Stomach (tissue), 4 donors: ENCODE measurements at regions not wholly inside any gene's neighbourhood (a gene's known extent, or its start where the extent isn't known, plus 50 kb on each side); places are given as distances from the start of the nearest gene placed in this dataset.

Source experiments
- CTCF ChIP-seq, 7 experiments: fragments of 450-650 bp in 4 of 7; fragments of 200-600 bp in 3 of 7; sonication (generic) in 3 of 7; IDR thresholded peaks; one replicate each; pipeline ENCODE4 v1.5.1; 2016 to 2019; ENCODE audit warnings: antibody characterized with exemption in 7 of 7, control low read depth in 2 of 7, mild to moderate bottlenecking in 1 of 7
- EP300 ChIP-seq: sonication (generic); formaldehyde crosslinking; IDR thresholded peaks from one replicate; pipeline ENCODE4 v1.6.1; 2017; ENCODE audit warnings: antibody characterized with exemption
- POLR2A ChIP-seq, 4 donors: fragments of 450-650 bp; IDR thresholded peaks; one replicate each; pipeline ENCODE4 v1.6.1; 2016; ENCODE audit warnings: antibody characterized with exemption in 4 of 4, control low read depth in 2 of 4, mild to moderate bottlenecking in 1 of 4, moderate library complexity in 1 of 4
- POLR2AphosphoS5 ChIP-seq, 3 donors: sonication (generic); formaldehyde crosslinking; IDR thresholded peaks; one replicate each; pipeline ENCODE4 v1.6.1; 2016; ENCODE audit warnings: antibody characterized with exemption in 3 of 3

GRCh38 chr1:221626041-221626440 is 115.8 kb downstream of the DUSP10 start:
- no peak for TF ChIP-seq CTCF (IDR thresholded peaks at IDR 0.05)
- TF ChIP-seq POLR2A (IDR thresholded peaks at IDR 0.05), result no peak
- no peak for TF ChIP-seq POLR2AphosphoS5 (IDR thresholded peaks at IDR 0.05)
- no peak for TF ChIP-seq EP300
